ENCODE measurements at regions not wholly inside any gene's neighbourhood (a gene's known extent, or its start where the extent isn't known, plus 50 kb on each side); places are given as distances from the start of the nearest gene placed in this dataset.

GRCh38 chr4:96465834-96466233, 625.9 kb downstream of the PDHA2 start:
- TF ChIP-seq, protein P1, sequence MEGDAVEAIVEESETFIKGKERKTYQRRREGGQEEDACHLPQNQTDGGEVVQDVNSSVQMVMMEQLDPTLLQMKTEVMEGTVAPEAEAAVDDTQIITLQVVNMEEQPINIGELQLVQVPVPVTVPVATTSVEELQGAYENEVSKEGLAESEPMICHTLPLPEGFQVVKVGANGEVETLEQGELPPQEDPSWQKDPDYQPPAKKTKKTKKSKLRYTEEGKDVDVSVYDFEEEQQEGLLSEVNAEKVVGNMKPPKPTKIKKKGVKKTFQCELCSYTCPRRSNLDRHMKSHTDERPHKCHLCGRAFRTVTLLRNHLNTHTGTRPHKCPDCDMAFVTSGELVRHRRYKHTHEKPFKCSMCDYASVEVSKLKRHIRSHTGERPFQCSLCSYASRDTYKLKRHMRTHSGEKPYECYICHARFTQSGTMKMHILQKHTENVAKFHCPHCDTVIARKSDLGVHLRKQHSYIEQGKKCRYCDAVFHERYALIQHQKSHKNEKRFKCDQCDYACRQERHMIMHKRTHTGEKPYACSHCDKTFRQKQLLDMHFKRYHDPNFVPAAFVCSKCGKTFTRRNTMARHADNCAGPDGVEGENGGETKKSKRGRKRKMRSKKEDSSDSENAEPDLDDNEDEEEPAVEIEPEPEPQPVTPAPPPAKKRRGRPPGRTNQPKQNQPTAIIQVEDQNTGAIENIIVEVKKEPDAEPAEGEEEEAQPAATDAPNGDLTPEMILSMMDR (IDR thresholded peaks at IDR 0.05): no peak
- TF ChIP-seq EZH2 (IDR thresholded peaks at IDR 0.05; ENCODE audit: borderline replicate concordance, insufficient read depth, low read depth, low read length, poor library complexity, severe bottlenecking): no peak
